HG03571 (cell line): ENCODE measurements at regions not wholly inside any gene's neighbourhood (a gene's known extent, or its start where the extent isn't known, plus 50 kb on each side); places are given as distances from the start of the nearest gene placed in this dataset.

Source experiments
- ATAC-seq: cut with Tn5 transposase; IDR thresholded peaks from one replicate; pipeline ENCODE4 v1.9.1; 2021; ENCODE audit not compliant: unreplicated experiment

DNA sequence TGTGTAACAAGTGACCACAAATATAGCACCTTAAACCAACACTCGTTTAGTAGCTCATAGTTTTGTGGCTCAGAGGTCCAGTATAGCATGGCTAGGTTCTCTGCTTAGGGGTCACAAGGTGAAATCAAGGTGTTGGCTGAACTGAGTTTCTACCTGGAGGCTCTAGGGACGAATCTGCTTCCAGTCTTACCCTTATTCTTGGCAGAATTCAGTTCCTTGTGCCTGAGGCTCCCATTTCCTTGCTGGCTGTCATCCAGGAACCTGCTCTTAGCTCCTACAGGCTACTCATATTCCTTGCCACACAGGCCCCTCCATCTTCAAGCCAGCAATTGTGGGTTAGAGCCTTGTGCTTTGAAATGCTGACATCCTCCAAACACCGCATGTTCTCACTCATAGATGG, 212.3 kb upstream of the CDH13 start:
- no peak for ATAC-seq

DNA sequence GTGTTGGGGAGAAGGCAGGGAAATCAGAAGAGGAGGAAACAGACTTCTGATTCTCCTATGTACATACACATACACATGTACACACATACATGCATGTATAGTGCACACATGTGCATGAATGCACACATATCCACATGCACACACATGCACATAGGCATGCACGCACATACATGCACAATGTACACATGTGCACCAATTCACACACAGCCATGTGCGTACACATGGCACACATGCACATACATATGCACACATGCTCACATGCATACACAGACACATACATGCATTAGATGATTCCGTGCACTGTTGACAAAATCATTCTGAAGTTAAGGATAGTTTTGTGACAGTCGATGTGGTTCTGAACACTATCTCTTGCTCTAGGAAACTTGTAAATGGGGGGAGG, 214.0 kb upstream of the CDH13 start:
- ATAC-seq, result no peak

GRCh38 chr16:82405736-82406135, 221.0 kb upstream of the CDH13 start:
- ATAC-seq, result no peak

GRCh38 chr16:82404586-82405315, 222.0 kb upstream of the CDH13 start:
- ATAC-seq, result no peak

GRCh38 chr16:82402665-82403218, 224.0 kb upstream of the CDH13 start:
- no peak for ATAC-seq

DNA sequence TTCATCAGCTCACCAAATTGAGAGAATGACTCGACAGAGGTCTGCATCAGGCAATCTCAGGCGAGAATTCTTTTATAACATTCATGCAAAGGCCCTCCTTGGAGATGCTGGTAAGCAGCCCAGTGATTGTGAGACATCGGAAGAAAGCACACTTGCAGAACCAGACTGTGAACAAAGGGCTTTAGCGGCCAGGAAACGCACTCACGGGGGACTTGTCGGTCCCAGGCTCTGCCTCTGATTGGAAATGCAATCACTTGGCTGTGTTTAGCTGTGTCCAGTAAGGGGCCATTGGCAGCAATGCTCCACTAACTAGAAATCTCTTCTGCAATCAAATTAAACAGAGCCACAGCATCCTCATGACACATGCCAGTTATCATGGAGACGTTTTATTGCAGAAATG, 226.7 kb upstream of the CDH13 start:
- no peak for ATAC-seq

DNA sequence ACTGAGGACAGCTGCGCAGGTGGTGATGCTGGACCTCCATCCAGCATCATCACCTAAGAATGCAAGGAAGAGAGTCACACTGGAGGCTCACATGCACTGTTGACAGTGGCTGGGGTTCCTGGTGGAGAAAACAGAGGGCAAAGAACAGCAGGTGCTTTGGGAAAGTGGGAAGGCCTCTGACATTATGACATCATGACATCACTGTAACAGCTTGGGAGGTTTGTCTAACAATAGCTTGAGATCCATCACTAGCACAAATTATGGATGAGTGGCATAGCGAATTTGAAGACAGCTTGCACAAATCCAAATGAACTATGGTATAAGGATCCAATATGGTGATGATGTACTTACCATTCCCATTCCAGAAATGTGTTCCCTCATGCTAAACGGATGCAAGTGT, 226.5 kb upstream of the MPHOSPH6 start:
- no peak for ATAC-seq

- ATAC-seq, result no peak
Measured at GRCh38 chr16:82395212-82395611, 225.2 kb upstream of the MPHOSPH6 start.

DNA sequence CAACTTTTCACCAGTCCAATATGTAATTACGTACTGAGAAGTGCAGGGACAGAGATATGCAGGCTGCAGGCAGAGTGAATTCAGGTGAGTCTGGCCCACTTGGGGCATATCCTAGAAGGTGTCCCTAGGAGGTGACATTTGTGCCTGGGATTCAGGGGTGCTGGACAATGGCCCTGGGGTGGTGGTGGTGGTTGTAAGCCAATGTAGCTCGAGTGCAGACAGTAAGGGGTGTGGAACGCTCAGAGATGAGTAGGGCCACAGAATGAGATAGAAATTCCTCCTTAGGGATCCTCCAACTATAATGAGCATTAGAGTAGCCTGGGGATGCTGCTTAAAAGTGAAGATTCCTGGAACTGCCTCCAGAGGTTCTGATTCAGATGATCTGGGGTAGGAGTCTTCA, 221.7 kb upstream of the MPHOSPH6 start:
- no peak for ATAC-seq

DNA sequence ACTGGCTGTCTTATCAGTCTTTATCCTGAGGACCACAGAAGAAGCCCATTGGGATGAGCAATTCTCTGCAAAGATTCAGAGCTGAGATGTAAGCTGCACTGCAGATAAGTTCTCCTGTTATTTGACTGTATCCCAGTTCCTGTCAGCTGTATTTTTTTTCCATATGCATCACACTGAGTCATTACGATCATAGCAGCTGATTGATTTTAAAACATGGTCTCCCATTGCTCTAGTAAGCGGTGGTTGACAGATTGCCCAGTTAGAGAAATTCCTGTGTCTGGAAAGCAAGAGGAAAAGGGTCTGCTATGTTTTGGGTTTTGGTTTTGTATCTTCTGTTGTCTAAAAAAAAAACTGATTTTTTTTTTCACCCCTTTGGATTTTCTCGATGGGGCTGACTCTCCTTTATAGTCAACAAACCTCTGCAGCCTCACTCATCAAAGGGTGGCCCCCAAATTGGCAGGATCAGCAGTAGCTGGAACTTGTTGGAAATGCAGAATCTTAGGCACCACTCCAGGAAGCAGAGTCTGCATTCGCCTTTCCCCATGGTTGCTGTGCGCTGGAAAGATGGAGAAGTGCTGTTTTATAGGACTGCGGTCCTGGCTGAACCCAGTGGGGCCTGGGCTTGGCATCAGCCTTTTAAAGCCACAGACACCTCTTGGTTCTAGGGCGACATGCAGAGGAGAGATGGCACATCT, 220.1 kb upstream of the MPHOSPH6 start:
- ATAC-seq, result no peak

DNA sequence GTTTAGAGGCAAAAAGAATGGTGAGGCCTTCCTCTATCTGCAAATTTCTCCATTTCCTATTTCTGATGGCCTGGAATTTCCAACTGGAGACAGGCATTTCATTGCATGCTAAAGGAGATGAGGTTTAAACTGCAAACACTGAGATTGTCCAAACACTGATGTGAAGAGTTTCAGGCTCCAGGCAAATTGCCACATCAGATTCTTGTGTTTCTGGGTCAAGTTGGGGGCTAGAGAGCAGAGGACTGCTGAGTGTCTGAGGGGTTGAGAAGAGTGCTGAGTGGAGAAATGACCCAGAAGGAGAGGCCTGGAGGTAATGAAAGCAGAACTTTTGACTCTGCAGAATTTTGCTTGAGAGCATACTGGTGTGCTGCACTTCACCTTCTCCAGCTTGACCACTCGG, 216.7 kb upstream of the MPHOSPH6 start:
- ATAC-seq, result no peak

DNA sequence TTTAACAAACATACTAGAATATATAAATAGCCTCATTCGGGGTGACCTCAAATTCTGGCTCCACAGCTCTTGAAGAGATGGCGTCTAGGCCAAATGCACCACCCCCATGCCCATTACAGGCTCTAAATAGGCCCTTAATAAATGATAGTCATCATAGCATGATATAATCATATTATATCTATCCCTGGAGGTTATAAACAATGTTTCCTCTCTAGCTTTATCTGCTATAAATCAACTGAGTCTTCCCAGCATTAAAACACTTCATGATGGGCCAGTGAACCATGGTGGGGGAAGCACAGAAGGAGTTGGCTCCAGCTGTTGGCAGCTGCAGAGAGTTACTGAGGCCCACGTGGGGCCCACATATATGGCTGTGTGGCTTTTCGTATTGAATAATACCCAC, 214.9 kb upstream of the MPHOSPH6 start:
- no peak for ATAC-seq

GRCh38 chr16:82384017-82384416, 214.0 kb upstream of the MPHOSPH6 start:
- no peak for ATAC-seq

GRCh38 chr16:82382521-82382920, 212.5 kb upstream of the MPHOSPH6 start:
- ATAC-seq, result no peak

- ATAC-seq, result no peak
Measured at GRCh38 chr16:82379551-82379950, 209.5 kb upstream of the MPHOSPH6 start.

- ATAC-seq, result no peak
Measured at GRCh38 chr16:82373976-82374375, 204.0 kb upstream of the MPHOSPH6 start.

DNA sequence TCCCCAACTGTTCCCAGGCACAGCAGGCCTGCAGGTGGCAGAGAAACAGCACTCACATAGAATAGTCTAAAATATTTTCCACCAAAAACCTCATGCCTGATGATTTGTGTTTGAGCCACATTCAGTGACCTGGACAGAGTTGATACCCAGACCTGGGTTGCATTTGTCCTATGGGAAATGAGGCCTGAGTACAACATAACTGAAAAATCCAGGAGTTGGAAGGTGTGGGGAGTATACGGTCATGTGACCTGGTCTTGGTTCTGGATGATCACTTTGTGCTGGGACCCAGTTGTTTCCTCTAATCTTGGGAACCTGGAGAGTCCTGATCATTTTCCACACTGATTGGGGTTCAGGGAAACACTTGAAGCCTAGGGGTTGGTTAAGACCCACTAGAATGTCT, 200.3 kb upstream of the MPHOSPH6 start:
- ATAC-seq, result no peak

GRCh38 chr16:82368041-82368440, 198.0 kb upstream of the MPHOSPH6 start:
- no peak for ATAC-seq

DNA sequence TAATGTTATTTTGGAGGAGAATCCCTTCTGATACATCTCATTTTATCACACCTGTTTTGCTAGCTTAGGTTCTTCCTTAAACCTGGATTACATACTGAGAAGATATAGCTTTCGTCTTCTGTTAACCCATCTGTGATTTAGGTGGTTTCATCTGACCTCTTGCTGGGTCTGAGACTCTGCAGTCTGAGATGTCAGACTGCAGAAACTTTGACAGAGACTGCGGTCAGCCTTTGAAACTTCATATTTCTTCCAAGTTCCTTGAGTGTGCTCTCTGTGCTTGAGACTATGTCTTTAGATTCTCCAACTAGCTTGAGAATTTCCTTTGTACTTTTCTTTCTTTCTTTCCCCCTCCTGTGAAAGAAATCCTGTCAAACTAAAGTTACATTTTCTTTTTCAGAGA, 196.4 kb upstream of the MPHOSPH6 start:
- ATAC-seq, result no peak

GRCh38 chr16:82364690-82365089, 194.7 kb upstream of the MPHOSPH6 start:
- ATAC-seq, result no peak

DNA sequence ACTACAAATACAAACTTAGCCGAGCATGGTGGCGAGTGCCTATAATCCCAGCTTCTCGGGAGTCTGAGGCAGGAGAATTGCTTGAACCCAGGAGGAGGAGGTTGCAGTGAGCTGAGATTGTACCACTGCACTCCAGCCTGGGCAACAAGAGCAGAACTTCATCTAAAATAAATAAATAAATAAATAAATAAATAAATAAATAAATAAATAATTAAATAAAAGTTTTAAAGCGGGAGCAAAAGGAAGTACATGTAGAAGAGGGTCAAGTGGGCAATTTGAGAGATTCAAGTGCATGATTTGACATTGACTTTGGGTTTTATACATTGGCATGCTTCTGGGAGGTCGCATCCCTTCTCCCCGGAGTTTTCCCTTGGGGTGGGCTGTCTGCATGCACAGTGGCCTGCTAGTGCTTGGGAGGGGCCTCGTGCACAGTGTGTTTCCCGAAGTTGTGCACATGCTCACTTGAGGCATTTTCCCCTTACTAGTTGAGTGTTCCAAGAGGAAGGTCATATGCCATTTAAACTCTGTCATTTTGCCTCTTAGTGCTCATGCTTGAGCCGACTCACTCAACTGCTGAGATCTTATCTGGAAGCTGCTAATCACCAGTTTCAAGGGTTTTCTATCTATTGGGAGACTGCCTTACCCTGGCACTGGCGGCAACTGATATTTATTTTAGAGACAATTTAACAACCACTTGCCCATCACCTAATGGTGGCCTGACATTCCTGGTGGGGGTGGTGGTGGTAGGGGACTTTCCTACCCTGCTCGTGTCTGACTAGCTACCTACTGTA, 193.2 kb upstream of the MPHOSPH6 start:
- no peak for ATAC-seq

DNA sequence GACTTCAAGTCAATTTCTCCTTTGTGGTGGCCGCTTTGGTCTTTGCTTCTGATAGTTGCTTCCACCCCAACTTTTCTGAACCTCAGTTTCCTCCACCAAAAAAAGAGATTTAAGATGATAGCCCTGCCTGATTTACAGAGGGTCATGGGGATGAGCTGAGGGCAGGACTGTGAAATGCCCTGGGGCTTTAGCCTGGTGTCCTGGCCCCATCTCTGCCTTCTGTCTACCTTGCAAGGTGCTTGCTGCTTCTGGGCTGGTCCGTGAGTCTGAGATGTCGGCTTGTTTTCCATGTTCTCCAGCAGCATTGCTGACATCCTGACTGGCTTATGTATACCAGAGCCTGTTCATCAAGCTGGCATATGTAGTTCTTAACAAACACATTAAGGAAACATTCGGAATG, 191.9 kb upstream of the MPHOSPH6 start:
- no peak for ATAC-seq
